ENCODE measurements at regions not wholly inside any gene's neighbourhood (a gene's known extent, or its start where the extent isn't known, plus 50 kb on each side); places are given as distances from the start of the nearest gene placed in this dataset.

DNA sequence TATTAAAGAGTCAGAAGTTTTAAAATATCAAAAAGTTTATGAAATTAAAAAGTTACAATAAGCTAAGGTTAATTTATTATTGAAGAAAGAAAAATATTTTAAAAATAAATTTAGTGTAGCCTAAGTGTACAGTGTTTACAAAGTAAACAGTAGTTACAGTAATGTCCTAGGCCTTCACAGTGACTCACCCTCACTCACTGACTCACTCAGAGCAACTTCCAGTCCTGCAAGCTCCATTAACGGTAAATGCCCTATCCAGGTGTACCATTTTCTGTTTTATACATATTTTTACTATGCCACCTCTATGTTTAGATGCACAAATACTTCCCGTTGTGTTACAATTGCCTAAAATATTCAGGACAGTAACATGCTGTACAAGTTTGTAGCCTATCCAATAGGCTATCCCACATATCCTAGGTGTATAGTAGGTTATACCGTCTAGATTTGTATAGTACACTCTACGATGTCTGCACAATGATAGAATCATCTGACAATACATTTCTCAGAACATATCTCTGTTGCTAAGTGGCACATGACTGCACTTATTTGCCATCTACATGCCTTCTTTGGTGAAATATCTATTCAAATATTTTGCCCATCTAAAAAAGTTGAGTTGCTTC lies 67.2 kb upstream of the WSB1 start:
- Mint-ChIP-seq H3K4me1 (no peaks in the 10 kb centered on the region), H3K27me3 (no peaks in the 10 kb centered on the region), H3K27ac (no peak overlapping the region), H3K9me3 (no peaks in the 10 kb centered on the region), H3K36me3 (ENCODE audit: low read depth) (no peaks in the 10 kb centered on the region), H3K4me3 (no peak overlapping the region)
- no peak for ATAC-seq
- DNase-seq: no peak

GRCh38 chr17:27230996-27231395 lies 62.9 kb upstream of the WSB1 start:
- H3K27ac Mint-ChIP-seq: no peak overlapping the region
- no peaks in the 10 kb centered on the region for H3K9me3 Mint-ChIP-seq
- H3K4me1 Mint-ChIP-seq: no peaks in the 10 kb centered on the region
- ATAC-seq (no peak), DNase-seq (no peak)
- H3K27me3 Mint-ChIP-seq: peaks cover 2% of the 10 kb centered on the region
- H3K36me3 Mint-ChIP-seq (ENCODE audit: low read depth): no peaks in the 10 kb centered on the region
- H3K4me3 Mint-ChIP-seq: no peak overlapping the region

- DNase-seq (no peak), ATAC-seq (no peak)
- H3K36me3 Mint-ChIP-seq (ENCODE audit: low read depth): no peaks in the 10 kb centered on the region
- no peak overlapping the region for H3K27ac Mint-ChIP-seq
- no peaks in the 10 kb centered on the region for H3K9me3 Mint-ChIP-seq
- no peaks in the 10 kb centered on the region for H3K4me1 Mint-ChIP-seq
- H3K4me3 Mint-ChIP-seq: no peak overlapping the region
- H3K27me3 Mint-ChIP-seq: peaks cover 2% of the 10 kb centered on the region
These were observed 61.6 kb upstream of the WSB1 start for GRCh38 chr17:27232328-27232727.

DNA sequence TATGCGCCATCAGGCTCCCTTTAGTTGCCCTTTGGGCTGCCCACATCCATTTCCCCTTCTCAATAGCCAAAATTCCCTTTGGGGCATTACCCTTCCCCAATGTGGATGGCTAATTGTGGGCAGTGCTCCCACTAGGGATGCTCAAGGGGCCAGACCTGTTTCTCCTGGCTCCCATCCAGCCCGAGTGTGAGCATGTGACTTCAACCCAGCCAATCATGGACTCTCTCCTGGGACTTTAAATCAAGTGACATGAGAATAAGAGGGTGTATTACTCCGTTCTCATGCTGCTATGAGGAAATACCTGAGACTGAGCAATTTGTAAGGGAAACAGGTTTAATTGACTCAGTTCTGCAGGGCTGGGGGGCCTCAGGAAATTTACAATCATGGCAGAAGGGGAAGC lies 60.9 kb upstream of the WSB1 start:
- Mint-ChIP-seq H3K27ac (no peak overlapping the region), H3K27me3 (peaks cover 2% of the 10 kb centered on the region), H3K9me3 (no peaks in the 10 kb centered on the region), H3K36me3 (ENCODE audit: low read depth) (no peaks in the 10 kb centered on the region), H3K4me1 (no peaks in the 10 kb centered on the region), H3K4me3 (no peak overlapping the region)
- DNase-seq (no peak), ATAC-seq (no peak)

- no peak overlapping the region for H3K27ac Mint-ChIP-seq
- no peaks in the 10 kb centered on the region for H3K36me3 Mint-ChIP-seq (ENCODE audit: low read depth)
These were observed 60.1 kb upstream of the WSB1 start for GRCh38 chr17:27233776-27234175.

GRCh38 chr17:27236717-27237315 lies 57.1 kb upstream of the WSB1 start:
- Mint-ChIP-seq H3K36me3 (ENCODE audit: low read depth) (no peaks in the 10 kb centered on the region), H3K4me1 (peaks cover 20% of the 10 kb centered on the region), H3K27me3 (peaks cover 2% of the 10 kb centered on the region), H3K4me3 (no peak overlapping the region), H3K27ac (no peak overlapping the region), H3K9me3 (no peaks in the 10 kb centered on the region)
- DNase-seq (peak; percentile 77), ATAC-seq (peak; percentile 29)

More at GRCh38 chr17:27233776-27234175, 60.1 kb upstream of the WSB1 start:
- H3K4me1 Mint-ChIP-seq: peaks cover 2% of the 10 kb centered on the region
- peaks cover 2% of the 10 kb centered on the region for H3K27me3 Mint-ChIP-seq
- no peaks in the 10 kb centered on the region for H3K9me3 Mint-ChIP-seq
- no peak for ATAC-seq
- no peak for DNase-seq
- H3K4me3 Mint-ChIP-seq: no peak overlapping the region

- Mint-ChIP-seq H3K9me3 (no peaks in the 10 kb centered on the region), H3K4me1 (peaks cover 21% of the 10 kb centered on the region), H3K36me3 (ENCODE audit: low read depth) (no peaks in the 10 kb centered on the region), H3K27me3 (peaks cover 2% of the 10 kb centered on the region), H3K4me3 (no peak overlapping the region), H3K27ac (no peak overlapping the region)
- DNase-seq: no peak
- ATAC-seq: no peak
These were observed 56.0 kb upstream of the WSB1 start for GRCh38 chr17:27237890-27238289.

- H3K27me3 Mint-ChIP-seq: peaks cover 6% of the 10 kb centered on the region
- no peaks in the 10 kb centered on the region for H3K9me3 Mint-ChIP-seq
- no peak for DNase-seq
- no peaks in the 10 kb centered on the region for H3K36me3 Mint-ChIP-seq (ENCODE audit: low read depth)
- peaks cover 21% of the 10 kb centered on the region for H3K4me1 Mint-ChIP-seq
- H3K4me3 Mint-ChIP-seq: no peak overlapping the region
- peak; percentile 61 for ATAC-seq
- H3K27ac Mint-ChIP-seq: no peak overlapping the region
These were observed 54.9 kb upstream of the WSB1 start for GRCh38 chr17:27239046-27239445.

- ATAC-seq (no peak), DNase-seq (no peak)
- no peak overlapping the region for H3K27ac Mint-ChIP-seq
- peaks cover 21% of the 10 kb centered on the region for H3K4me1 Mint-ChIP-seq
- H3K9me3 Mint-ChIP-seq: no peaks in the 10 kb centered on the region
- peaks cover 7% of the 10 kb centered on the region for H3K27me3 Mint-ChIP-seq
- H3K4me3 Mint-ChIP-seq: no peak overlapping the region
- H3K36me3 Mint-ChIP-seq (ENCODE audit: low read depth): no peaks in the 10 kb centered on the region
These were observed 54.3 kb upstream of the WSB1 start for GRCh38 chr17:27239584-27239983.

GRCh38 chr17:27240086-27240801 lies 53.7 kb upstream of the WSB1 start:
- no peak for ATAC-seq

DNA sequence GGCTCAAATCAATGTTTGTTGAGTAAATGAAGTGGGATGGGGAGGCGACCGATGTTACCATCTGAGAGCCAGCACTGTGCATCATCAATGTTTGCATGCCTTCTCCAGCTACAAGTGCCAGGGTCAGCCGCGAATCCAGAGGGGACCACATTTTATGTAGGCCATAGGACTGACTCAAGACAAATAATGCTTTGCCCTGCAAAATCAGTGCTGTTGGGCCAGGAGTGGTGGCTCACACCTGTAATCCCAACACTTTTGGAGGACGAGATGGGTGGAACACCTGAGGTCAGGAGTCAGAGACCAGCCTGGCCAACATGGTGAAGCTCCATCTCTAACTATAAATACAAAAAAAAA lies 53.1 kb upstream of the WSB1 start:
- H3K27ac Mint-ChIP-seq: no peak overlapping the region
- no peak for DNase-seq
- H3K36me3 Mint-ChIP-seq (ENCODE audit: low read depth): no peaks in the 10 kb centered on the region
- no peaks in the 10 kb centered on the region for H3K9me3 Mint-ChIP-seq
- peaks cover 9% of the 10 kb centered on the region for H3K27me3 Mint-ChIP-seq
- no peak for ATAC-seq
- H3K4me1 Mint-ChIP-seq: peaks cover 23% of the 10 kb centered on the region
- H3K4me3 Mint-ChIP-seq: no peak overlapping the region

More at GRCh38 chr17:27240086-27240801, 53.7 kb upstream of the WSB1 start:
- Mint-ChIP-seq H3K4me1 (peaks cover 21% of the 10 kb centered on the region), H3K36me3 (ENCODE audit: low read depth) (no peaks in the 10 kb centered on the region), H3K9me3 (no peaks in the 10 kb centered on the region), H3K4me3 (no peak overlapping the region), H3K27ac (no peak overlapping the region), H3K27me3 (peaks cover 7% of the 10 kb centered on the region)
- DNase-seq: no peak

GRCh38 chr17:27241346-27241946 lies 52.5 kb upstream of the WSB1 start:
- ATAC-seq: peak; percentile 35
- Mint-ChIP-seq H3K9me3 (no peaks in the 10 kb centered on the region), H3K27ac (no peak overlapping the region), H3K4me3 (no peak overlapping the region), H3K36me3 (ENCODE audit: low read depth) (no peaks in the 10 kb centered on the region), H3K4me1 (peaks cover 23% of the 10 kb centered on the region), H3K27me3 (peaks cover 11% of the 10 kb centered on the region)
- DNase-seq: no peak

DNA sequence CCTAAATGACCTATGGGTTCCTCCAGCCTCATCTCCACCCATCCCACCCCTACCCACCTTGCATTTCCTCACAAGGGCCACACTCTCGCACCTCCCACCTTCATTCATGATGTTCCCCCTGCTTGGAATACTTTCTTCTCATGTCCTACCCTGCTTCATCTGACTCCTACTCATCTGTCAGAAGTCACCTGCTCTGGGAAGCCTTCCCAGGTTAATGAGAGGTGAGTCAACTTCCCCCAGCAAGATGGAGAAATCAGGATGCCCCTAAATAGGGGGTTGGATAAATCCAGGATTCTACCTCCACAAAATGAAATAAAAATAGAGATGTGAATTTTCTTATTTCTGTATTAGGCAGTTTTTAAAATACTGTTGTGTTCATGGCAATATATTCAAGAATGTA lies 51.0 kb upstream of the WSB1 start:
- Mint-ChIP-seq H3K4me3 (no peak overlapping the region), H3K4me1 (peaks cover 23% of the 10 kb centered on the region), H3K27ac (no peak overlapping the region), H3K9me3 (no peaks in the 10 kb centered on the region), H3K27me3 (peaks cover 11% of the 10 kb centered on the region), H3K36me3 (ENCODE audit: low read depth) (no peaks in the 10 kb centered on the region)
- ATAC-seq: no peak
- DNase-seq: no peak

GRCh38 chr17:27244011-27244410 lies 49.9 kb upstream of the WSB1 start:
- no peak for DNase-seq
- peaks cover 19% of the 10 kb centered on the region for H3K4me1 Mint-ChIP-seq
- peaks cover 11% of the 10 kb centered on the region for H3K27me3 Mint-ChIP-seq
- no peaks in the 10 kb centered on the region for H3K9me3 Mint-ChIP-seq
- no peak overlapping the region for H3K4me3 Mint-ChIP-seq
- H3K27ac Mint-ChIP-seq: no peak overlapping the region
- H3K36me3 Mint-ChIP-seq (ENCODE audit: low read depth): no peaks in the 10 kb centered on the region
- no peak for ATAC-seq

Data from activated naive CD8-positive, alpha-beta T cell treated with anti-CD3 and anti-CD28 coated beads, Interleukin-2, amount 50 U/mL, for 24 hours (primary cell).